T-helper 2 cell treated with Interferon-gamma antibody and Interleukin-4, amounts not matched to agents 5 μg/mL and 100 μg/mL, for 36 hours (primary cell): ENCODE measurements at regions not wholly inside any gene's neighbourhood (a gene's known extent, or its start where the extent isn't known, plus 50 kb on each side); places are given as distances from the start of the nearest gene placed in this dataset.
"Not testable (repeated sequence)": the region's sequence is repeated elsewhere in the genome, so short reads cannot be mapped to it uniquely, and the experiment has no call there.

Experiments used
- DNase-seq: peaks from one replicate; pipeline ENCODE4 v3.0.0; 2021; ENCODE audit warnings: low spot score
- H3K27ac Mint-ChIP-seq: one replicate; pipeline ENCODE4 v1.8.0; 2021; ENCODE audit warnings: mild to moderate bottlenecking, mixed read lengths
- H3K27me3 Mint-ChIP-seq: one replicate; pipeline ENCODE4 v1.8.0; 2021; ENCODE audit warnings: low read depth, mixed read lengths
- H3K36me3 Mint-ChIP-seq: one replicate; pipeline ENCODE4 v1.8.0; 2021; ENCODE audit warnings: low read depth, mixed read lengths
- H3K4me1 Mint-ChIP-seq: one replicate; pipeline ENCODE4 v1.8.0; 2021; ENCODE audit warnings: low read depth, mixed read lengths
- H3K4me3 Mint-ChIP-seq: one replicate; pipeline ENCODE4 v1.8.0; 2022; ENCODE audit warnings: mild to moderate bottlenecking, moderate library complexity, mixed read lengths
- H3K9me3 Mint-ChIP-seq: one replicate; pipeline ENCODE4 v1.8.0; 2021; ENCODE audit warnings: mixed read lengths

GRCh38 chrY:12391655-12392559, 309.1 kb upstream of the USP9Y start:
- H3K9me3 Mint-ChIP-seq, H3K27ac Mint-ChIP-seq, DNase-seq: not testable (repeated sequence)

DNA sequence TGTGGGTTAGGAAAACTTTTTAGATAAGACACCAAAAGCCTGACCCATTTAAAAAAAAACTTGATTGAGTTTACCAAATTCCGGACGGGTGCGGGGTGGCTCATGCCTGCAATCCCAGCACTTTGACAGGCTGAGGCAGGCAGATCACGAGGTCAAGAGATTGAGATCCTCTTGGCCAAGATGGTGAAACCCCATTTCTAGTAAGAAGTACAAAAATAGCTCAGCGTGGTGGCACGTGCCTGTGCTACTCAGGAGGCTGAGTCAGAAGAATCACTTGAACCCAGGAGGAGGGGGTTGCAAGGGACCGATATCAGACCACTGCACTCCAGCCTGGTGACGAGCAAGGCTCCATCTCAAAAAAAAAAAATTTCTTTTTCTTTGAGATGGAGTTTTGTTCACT, 307.8 kb upstream of the USP9Y start:
- Mint-ChIP-seq H3K27ac (no peak overlapping the region), H3K27me3 (no peaks in the 10 kb centered on the region), H3K36me3 (no peaks in the 10 kb centered on the region)

More at GRCh38 chrY:12391655-12392559, 309.1 kb upstream of the USP9Y start:
- not testable (repeated sequence) for H3K4me3 Mint-ChIP-seq, H3K36me3 Mint-ChIP-seq, H3K27me3 Mint-ChIP-seq, H3K4me1 Mint-ChIP-seq

GRCh38 chrY:12395381-12396120, 305.5 kb upstream of the USP9Y start:
- not testable (repeated sequence) for H3K36me3 Mint-ChIP-seq, H3K27me3 Mint-ChIP-seq

More for the DNA sequence above, 307.8 kb upstream of the USP9Y start:
- no peak for DNase-seq
- Mint-ChIP-seq H3K9me3 (no peaks in the 10 kb centered on the region), H3K4me3 (no peak overlapping the region), H3K4me1 (no peaks in the 10 kb centered on the region)

GRCh38 chrY:12403916-12404315, 297.1 kb upstream of the USP9Y start:
- Mint-ChIP-seq H3K9me3 (peaks cover 4% of the 10 kb centered on the region), H3K27ac (no peak overlapping the region), H3K36me3 (no peaks in the 10 kb centered on the region), H3K27me3 (no peaks in the 10 kb centered on the region), H3K4me3 (no peak overlapping the region), H3K4me1 (no peaks in the 10 kb centered on the region)
- no peak for DNase-seq

More at GRCh38 chrY:12395381-12396120, 305.5 kb upstream of the USP9Y start:
- DNase-seq, H3K9me3 Mint-ChIP-seq, H3K4me3 Mint-ChIP-seq, H3K27ac Mint-ChIP-seq, H3K4me1 Mint-ChIP-seq: not testable (repeated sequence)

DNA sequence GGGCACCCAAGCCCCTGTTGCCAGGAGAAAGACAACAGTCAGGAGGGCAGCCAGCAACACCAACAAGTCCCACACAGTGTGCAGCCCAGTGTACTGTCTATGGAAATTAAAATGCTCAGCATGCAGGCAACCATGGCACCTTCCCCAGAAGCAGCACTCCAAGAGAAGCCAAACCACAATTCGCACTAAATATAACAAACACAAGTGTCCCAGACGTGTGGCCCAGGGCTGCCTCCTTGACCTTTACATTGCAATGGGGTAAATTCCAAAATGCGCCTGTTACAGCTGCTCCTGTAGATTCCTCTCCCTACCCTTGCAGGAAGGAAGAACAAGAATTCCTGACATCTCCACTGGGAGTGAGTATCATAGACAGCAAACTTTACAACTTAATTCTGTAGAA, 292.8 kb upstream of the USP9Y start:
- H3K9me3 Mint-ChIP-seq = peaks cover 1% of the 10 kb centered on the region
- no peaks in the 10 kb centered on the region for H3K36me3 Mint-ChIP-seq
- no peak for DNase-seq
- no peak overlapping the region for H3K27ac Mint-ChIP-seq
- no peaks in the 10 kb centered on the region for H3K27me3 Mint-ChIP-seq
- H3K4me1 Mint-ChIP-seq = no peaks in the 10 kb centered on the region
- H3K4me3 Mint-ChIP-seq = no peak overlapping the region

- no peaks in the 10 kb centered on the region for H3K36me3 Mint-ChIP-seq
- H3K4me1 Mint-ChIP-seq = no peaks in the 10 kb centered on the region
- H3K4me3 Mint-ChIP-seq = no peak overlapping the region
- no peak overlapping the region for H3K27ac Mint-ChIP-seq
- DNase-seq = no peak
- no peaks in the 10 kb centered on the region for H3K9me3 Mint-ChIP-seq
- no peaks in the 10 kb centered on the region for H3K27me3 Mint-ChIP-seq
Observed at GRCh38 chrY:12410696-12411095, 290.3 kb upstream of the USP9Y start.

DNA sequence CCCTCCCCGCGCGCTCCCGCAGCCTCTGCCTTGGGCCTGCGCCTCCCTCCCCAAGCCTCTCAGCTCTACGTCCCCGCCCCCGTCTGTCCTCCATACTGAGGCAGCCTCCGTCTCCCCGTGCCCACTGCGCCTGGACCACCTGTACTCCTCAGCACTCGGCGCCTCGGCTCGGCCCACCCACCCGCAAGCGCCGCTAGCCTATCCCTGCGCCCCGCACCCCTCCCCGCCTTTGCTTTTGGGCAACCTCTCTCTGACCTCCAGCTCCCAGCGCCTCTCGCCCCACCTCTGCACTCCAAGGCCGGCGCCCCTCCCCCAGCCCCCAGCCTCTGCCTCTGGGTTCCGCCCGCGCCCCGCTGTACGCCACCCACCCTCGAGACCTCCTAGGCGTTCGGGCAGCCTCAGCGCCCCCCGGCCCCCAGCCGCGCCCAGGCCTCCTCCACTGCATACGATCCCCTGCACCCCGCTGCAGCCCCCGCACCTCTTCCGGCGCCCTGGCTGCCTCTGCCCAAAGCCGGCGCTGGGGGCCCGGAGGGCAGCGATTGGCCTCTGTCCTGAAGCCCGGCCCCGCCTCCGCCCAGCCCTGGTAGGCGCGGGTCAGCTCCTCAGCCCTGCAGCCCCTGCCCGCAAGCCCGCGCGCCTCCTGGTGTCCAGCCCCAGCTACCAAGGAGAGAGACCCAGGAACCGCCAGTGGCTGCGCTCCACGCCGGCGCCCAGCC, 279.8 kb upstream of the USP9Y start:
- Mint-ChIP-seq H3K36me3 (no peaks in the 10 kb centered on the region), H3K9me3 (no peaks in the 10 kb centered on the region), H3K4me1 (no peaks in the 10 kb centered on the region), H3K27me3 (peaks cover 4% of the 10 kb centered on the region), H3K4me3 (no peak overlapping the region), H3K27ac (no peak overlapping the region)
- no peak for DNase-seq

DNA sequence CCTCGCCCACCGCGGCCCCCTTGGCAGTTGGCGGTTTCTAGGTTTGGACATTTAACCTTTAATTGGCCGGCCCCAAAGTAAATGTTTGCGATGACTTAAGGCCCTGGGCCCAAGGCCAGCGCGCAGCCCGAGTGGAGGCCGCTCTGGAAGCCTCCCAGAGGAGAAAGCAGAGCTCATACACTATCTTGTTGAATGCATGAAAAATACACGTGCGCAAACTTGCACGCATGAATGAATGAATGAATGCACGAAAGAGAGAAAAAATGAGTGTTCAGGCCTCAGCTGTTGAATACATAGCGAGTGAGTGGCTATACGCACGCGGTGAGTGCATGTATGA, 279.3 kb upstream of the USP9Y start:
- H3K4me3 Mint-ChIP-seq = no peak overlapping the region
- no peak for DNase-seq
- H3K4me1 Mint-ChIP-seq = no peaks in the 10 kb centered on the region
- no peaks in the 10 kb centered on the region for H3K36me3 Mint-ChIP-seq
- H3K27me3 Mint-ChIP-seq = peaks cover 4% of the 10 kb centered on the region
- H3K27ac Mint-ChIP-seq = no peak overlapping the region
- no peaks in the 10 kb centered on the region for H3K9me3 Mint-ChIP-seq

- Mint-ChIP-seq H3K36me3 (no peaks in the 10 kb centered on the region), H3K4me3 (no peak overlapping the region), H3K27me3 (peaks cover 4% of the 10 kb centered on the region), H3K9me3 (no peaks in the 10 kb centered on the region), H3K4me1 (no peaks in the 10 kb centered on the region), H3K27ac (no peak overlapping the region)
- DNase-seq = no peak
Observed at GRCh38 chrY:12422536-12422935, 278.5 kb upstream of the USP9Y start.

DNA sequence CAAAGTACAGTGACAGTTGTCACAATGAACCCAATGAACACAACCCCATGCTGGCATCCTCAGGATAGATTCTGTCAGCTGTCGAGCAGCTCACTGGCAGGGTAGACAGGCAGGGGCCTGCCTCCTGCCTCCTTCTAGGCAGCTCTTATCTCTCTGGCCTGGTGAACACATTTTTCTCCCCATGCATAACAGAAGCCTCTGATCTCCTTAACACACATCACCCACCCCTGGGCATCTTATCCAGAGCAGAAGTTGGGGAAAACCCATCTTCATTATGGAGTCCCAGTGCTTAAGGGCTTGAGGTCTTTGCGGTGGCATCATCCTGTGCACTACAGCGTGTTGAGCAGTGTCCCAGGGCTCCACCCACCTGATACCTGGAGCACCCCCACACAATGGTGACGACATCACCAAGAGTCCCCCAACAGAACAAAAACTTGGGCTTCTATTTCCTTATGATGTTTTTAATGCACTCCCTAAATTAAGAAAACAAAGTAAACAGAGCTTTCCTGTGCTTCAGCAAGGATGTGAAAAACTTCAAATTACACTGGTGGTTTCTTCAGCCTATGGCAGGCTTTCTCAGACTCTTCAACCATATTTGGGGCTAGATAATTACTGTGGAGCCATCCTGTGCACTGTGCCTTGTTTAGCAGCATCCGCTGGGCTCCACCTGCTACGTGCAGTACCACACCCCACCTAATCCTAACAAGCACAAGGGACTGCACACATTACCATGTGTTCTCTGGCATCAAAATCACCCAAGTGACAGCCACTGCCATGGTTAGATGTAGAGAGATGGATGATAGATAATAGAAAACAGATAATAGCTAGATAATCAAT, 277.4 kb upstream of the USP9Y start:
- Mint-ChIP-seq H3K27ac (no peak overlapping the region), H3K9me3 (no peaks in the 10 kb centered on the region), H3K4me3 (no peak overlapping the region), H3K4me1 (no peaks in the 10 kb centered on the region), H3K27me3 (peaks cover 4% of the 10 kb centered on the region), H3K36me3 (no peaks in the 10 kb centered on the region)
- DNase-seq = no peak

- no peak for DNase-seq
- Mint-ChIP-seq H3K36me3 (no peaks in the 10 kb centered on the region), H3K27me3 (peaks cover 4% of the 10 kb centered on the region), H3K4me3 (no peak overlapping the region), H3K9me3 (no peaks in the 10 kb centered on the region), H3K27ac (no peak overlapping the region), H3K4me1 (no peaks in the 10 kb centered on the region)
Observed at GRCh38 chrY:12425506-12425905, 275.5 kb upstream of the USP9Y start.

GRCh38 chrY:12427361-12427760, 273.7 kb upstream of the USP9Y start:
- Mint-ChIP-seq H3K36me3 (no peaks in the 10 kb centered on the region), H3K27me3 (no peaks in the 10 kb centered on the region), H3K4me1 (no peaks in the 10 kb centered on the region), H3K9me3 (no peaks in the 10 kb centered on the region), H3K27ac (no peak overlapping the region), H3K4me3 (no peak overlapping the region)
- DNase-seq = no peak

- DNase-seq = no peak
- H3K4me3 Mint-ChIP-seq = no peak overlapping the region
- no peak overlapping the region for H3K27ac Mint-ChIP-seq
- no peaks in the 10 kb centered on the region for H3K4me1 Mint-ChIP-seq
- H3K36me3 Mint-ChIP-seq = no peaks in the 10 kb centered on the region
- no peaks in the 10 kb centered on the region for H3K27me3 Mint-ChIP-seq
- no peaks in the 10 kb centered on the region for H3K9me3 Mint-ChIP-seq
Observed at GRCh38 chrY:12431546-12431945, 269.5 kb upstream of the USP9Y start.
